Fibroblast of skin of right quadriceps (primary cell): ENCODE measurements at regions not wholly inside any gene's neighbourhood (a gene's known extent, or its start where the extent isn't known, plus 50 kb on each side); places are given as distances from the start of the nearest gene placed in this dataset.

Experiments
- DNase-seq: peaks from one replicate; pipeline ENCODE4 v3.0.0-alpha.2; 2013

DNA sequence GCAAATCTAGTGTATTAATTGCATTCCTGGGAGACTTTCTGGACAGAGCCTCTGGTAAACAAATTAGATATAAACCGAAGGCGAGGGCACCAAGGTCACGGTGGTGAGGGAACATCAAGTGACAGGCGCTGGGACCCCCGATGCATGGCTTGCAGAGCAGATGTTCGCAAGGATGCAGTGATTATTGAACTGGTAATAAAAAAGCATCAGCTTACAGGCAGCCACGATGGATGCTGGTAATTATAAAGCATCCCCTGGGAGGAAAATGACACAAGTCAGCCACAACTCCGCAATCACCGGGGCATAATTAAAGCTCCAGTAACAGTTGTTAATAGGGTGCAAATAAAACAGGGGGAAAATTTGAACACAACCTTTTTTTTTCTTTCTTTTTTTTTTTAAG is 231.1 kb upstream of the DPH6 start:
- DNase-seq: no peak

DNA sequence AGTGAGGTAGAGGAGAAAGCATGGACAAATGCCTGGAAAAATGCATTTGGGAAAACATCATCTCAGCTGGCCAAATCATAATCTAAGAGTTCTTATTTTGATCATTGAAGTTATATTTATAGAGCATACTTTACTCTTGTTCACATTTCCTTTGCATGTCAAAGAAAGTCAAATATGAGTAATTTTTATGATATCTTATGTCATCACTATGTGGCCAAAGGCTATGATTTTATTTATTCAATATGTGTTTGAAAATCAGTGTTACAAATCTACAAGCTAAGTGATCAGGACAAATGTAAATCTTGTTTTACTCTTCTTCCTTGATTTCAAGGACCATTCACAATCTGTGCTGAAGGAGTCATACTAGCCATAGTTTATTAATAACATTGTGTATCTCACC is 237.2 kb upstream of the DPH6 start:
- DNase-seq: peak; percentile 15

DNA sequence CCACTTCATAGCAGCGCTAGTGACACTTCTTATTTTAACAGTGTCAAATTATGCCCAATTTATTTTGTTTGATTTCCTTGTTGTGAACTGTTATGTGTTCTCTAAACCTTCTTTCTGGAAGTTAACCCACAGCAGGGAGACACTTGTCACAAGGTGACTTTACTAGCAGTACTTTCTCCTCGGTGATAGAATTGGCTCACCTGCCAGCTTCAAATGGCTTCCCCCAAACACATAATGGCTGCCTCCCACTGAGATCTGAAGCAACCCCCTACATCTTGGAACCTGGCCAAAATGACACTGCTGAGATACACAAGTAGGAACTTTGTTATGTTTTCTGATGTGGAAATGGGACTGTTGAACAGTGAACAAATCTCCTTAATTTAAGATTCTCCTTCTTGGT is 238.8 kb upstream of the DPH6 start:
- no peak for DNase-seq

DNA sequence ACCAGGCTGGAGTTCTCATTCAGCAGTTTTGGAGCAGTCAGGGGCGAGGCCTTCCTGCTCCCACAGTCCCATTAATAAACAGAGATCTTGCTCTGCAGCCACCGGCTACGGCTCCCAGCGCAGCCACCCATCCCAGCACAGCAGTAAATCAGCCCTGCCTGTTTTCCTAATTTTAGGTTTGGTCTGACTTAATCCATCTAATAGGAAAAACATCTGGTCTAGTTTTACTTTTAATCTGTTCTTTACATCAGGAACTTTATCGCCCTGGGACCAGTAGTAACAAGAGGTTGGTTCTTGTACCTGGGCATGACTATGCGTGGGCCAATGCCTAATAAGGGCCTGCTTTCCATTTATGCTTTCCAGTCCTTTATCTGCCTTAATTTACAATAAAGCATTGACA is 264.0 kb upstream of the DPH6 start:
- no peak for DNase-seq

DNA sequence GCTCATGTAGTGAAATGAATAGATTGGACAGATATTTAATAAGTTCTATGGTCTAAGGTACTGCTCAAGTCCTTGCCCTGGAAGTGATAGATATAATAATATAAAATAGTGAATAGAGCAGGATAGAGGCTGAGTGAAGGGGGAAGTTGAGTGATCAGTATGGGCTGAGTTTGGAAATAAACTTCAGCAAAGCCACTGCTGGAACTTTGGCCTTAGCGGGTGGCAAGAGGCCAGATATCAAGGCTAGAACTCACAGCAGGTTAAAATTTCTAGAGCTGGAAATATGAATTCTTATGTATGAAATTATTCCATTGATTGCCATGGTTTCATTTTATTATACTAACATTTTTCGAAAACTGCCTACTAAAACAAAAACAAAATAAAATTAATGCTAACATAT is 267.6 kb upstream of the DPH6 start:
- no peak for DNase-seq

DNA sequence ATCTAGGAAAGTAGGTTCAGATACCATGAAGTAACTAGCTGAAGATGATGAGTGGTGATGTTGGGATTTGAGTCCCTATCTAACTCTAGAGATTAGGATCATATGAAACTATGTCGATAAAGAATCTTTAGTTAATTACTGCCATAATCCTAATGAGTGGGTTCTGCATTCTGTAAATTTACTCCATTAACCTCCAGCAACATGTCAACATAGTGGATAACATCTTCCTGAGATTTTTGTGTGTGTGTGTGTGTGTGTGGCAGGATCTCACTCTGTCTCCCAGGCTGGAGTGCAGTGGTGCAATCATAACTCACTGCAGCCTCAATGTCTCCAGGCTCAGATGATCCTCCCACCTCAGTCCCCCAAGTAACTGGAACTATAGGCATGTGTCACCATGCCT is 272.9 kb upstream of the DPH6 start:
- DNase-seq: no peak

DNA sequence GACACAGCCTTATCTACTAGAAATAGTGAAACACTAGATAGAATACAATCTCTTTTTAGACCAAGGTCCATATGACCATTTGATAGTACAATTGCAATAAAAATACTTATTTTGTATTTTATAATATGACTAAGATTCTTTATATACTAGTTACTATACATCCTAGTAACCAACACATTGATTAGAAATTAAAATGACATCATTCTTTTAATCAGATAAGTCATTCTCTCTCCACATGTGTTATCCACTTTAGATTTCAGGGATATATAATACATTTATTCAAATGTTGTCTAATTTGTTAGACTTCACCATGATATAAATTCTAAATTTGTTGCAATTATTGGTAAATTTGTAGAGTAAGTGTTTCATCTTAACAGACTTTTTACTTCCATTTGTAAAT is 276.2 kb upstream of the DPH6 start:
- no peak for DNase-seq

DNA sequence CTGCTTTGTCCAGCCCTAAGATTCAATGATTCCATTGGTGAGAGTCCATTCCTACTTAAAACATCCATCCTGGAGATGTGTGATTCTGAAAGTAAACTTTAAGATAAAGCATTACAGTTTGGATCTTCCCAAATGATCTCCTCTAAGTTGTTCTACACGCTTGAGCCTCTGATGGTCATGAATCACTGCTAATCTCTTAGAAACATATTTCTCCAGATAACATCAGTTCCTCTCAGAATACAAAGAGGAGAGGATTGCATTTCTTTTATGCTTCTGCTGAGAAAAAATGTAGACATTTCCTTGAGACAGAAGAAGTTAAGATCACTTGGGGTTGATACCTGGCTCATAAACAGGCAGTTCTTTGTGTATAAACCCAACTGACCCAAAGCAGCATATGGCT is 281.2 kb upstream of the DPH6 start:
- peak; percentile 26 for DNase-seq

DNA sequence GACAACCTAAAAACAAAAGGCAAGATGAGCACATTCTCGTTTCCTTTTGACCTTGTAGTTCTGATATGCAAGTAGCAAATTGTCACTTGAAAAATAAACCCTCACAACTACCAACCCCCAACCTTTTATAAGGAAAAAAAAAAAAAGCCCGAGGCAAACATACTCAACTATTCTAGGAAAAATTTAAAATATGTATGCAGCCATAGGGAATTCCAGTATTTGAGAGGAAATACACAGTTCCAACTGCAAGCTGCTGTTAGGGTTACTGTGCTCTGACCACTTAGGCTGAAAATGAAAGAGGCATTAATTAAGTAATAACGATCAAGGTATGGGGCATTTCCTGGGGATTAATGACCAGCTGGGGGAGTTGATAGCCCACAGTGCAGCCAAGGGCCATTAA is 281.9 kb upstream of the DPH6 start:
- DNase-seq: no peak

DNA sequence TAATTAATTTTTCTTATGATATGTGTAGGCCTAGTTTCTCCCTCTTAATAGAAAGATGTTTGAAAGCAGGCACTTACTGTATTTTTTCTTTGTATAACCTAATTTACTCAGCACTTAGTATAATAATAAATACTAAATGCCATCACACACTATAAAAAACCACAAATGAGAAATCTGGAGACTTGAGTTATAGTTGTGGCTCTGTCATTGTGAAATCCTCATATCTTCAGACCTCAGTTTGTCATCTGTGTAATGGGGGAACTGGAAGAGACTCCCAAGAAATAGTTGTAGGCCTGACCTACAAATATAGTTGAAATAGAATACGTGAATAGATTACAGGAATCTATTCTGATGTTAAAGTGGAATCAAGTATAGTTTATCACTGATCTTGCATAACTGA is 287.6 kb upstream of the DPH6 start:
- peak; percentile 61 for DNase-seq

DNA sequence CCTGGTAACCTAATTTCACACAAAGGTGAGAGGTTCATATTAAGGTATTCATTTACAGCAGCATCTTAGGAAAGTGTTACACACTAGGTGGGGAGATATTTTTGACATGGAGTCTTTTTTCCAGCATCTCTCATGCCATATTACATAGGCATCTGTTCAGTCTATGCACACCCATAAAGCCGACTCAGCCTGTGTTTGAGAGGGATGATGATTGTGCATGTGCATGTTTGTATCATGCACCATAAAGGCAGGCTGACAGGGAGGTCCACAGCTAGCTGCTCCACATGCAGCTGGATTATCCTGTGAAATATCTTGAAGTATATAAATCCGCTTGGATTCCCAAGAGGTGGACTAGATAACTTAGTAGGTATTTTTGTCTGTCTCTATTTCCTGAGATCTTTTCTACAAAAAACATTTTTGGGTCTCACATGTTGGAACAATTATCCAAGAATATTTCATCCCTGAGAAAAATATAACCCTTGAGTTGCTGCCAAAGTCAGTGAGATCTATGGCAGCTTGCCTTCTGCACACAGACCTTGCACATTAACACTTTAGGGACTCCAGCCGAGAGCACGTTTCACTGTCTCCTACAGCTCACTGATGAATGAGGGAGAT is 288.4 kb upstream of the DPH6 start:
- DNase-seq: peak; percentile 84

DNA sequence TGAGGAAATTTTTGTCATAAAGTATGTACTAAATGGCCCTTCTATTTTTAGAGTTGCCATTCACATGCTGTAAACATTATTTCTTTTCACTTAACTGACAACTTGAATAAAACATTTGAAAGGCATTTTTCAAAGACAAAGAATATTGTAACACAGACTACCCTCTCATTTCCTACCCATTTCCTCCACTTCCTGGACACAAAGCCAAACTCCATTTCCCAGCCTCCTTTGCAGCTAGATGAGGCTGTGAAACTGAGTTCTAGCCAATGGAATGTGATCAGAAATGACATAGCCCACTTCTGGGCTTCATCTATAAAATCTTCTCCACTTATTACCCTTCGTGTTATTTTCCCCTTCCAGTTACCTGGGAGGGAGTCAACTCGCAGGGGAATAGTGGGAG is 288.9 kb upstream of the DPH6 start:
- DNase-seq: no peak

DNA sequence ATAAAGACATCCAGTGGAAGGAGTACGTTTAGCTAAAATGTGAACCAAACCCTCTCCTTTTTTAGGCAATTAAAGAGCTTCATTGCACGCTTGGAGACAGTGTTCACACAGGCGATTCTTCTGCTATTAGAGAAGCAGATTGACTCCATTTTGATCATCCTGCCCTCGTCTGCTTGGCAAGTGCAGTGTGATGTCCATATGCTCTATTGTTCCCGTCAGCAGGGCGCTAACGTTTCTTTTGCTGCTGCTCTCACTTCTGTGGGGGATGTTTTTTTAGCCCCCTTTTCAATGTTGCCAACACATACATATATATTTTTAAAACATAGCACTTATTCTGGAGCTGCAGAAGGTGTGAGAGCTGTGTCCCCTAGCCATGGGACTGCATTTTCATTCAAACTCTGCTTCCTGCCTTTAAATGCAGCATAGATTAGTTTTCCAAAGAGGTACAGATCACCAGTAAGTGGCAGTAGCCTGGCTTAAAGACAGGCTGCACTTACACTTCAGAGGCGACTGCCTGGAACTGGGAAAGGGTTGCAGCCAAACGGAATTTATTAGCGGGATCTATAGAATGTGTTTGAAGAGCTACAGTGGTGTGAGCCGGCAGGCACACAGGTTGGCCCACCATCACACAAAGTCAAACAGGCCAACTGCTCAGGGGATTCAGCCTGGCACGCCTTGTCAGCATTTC is 292.6 kb upstream of the DPH6 start:
- DNase-seq: no peak

DNA sequence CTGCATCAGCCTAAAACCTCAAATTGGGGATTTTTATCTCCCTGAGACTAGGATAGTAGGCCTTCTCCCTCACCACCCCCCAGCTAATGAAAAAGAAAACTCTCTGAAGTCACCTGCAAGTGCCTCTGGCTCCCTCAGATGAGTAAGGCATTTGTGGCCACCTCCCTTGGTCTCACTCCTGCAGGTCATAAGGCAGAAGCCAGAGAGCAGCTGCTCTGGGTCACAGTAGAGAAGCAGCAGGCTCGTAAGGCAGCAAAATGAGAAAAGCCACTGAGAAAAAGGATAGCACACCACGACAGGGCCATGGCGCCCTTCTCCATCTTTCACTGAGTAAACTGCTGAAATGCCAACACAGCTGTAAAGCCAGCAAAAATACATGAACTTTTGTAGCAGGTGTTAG is 296.7 kb upstream of the DPH6 start:
- no peak for DNase-seq

DNA sequence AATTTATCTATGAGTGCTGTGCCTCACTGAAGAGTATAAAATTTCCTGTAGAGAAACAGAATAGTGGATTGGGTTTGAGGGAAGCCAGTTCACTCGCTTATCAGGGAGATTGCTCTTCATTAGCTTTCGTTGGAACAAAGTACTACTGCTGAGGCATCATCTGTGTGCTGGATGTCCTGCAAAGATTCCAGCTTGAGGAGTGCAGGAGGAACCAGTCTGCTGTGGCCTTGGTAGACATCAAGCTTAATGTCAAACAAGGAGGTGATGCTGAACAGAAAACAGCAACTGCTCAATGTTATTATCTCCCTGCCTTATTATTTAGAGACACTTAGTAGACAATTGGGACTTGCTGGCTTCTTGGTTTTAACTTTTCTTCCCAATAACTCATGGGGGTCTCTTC is 297.5 kb upstream of the DPH6 start:
- no peak for DNase-seq

DNA sequence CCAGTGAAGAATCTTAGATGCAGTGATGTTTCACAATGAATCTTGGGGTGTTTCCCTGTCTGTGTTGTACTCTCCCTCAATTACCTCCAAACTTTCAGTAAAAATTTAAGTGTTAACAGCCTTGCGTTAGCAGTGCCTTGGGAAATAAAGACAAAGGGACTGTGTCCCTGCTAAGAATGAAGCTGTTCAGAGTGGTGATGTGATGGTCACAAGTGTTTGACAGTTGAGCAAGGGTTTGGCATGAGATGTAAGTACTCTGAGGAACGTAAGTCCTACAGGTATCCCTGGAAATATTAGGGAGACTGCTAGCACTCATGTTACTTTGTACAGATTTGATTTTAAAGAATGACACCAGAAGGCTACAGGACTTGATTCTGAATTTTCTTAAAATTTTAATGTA is 304.3 kb upstream of the DPH6 start:
- DNase-seq: no peak

DNA sequence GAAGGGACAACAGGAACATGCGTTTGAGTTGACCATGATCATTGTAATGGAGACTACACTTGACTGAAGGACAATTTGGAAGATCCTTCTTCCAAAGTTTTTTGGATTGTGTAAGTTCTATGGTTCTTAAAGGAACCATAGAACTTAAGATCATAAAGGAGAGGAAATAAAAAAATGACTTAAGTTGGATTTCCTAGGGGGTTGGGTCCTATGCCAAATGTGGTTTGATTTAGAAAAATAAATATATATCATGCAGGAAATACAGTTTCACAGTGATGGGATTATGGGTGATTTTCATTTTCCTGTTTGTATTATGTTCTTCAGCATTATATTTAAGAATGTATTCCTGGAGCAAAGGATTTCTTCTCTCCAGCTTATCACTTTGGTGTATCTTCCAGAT is 305.5 kb upstream of the DPH6 start:
- peak; percentile 27 for DNase-seq

DNA sequence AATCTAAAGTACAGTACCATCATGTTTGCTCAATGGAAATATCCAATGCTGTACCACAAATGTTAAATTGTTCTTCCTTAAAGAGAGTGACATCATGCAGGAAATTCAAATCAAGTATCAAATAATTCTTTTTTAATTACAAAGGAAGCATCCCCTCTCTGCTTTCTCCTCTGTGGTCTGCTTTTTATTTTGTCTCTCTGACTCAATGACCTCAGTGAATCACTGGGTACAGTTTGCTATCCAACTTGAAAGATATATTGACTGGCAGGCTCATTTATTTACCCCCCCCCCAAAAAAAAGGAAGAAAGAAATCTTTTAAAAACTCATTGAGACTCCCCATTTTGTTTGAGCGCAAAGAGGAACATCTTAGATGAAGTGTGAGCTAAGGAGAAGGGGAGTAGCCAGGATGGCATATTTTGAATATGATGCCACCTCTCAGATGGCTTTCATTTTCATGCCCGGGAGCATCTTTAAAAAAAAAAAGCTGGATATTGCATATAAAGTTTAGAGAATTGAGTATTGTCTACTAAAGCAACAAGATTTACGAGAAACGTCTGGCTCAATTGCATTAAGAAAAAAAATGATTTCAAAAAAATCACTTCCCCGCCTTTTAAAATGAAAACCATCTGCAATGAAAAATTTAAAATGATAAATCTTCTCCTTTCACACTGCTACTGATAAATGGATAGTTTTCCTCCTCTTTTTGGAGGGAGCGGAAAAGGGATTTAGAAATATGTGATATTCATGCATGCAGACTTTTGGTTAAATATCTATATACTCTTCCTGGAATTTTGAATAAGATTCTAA is 307.1 kb upstream of the DPH6 start:
- DNase-seq: peak; percentile 57

DNA sequence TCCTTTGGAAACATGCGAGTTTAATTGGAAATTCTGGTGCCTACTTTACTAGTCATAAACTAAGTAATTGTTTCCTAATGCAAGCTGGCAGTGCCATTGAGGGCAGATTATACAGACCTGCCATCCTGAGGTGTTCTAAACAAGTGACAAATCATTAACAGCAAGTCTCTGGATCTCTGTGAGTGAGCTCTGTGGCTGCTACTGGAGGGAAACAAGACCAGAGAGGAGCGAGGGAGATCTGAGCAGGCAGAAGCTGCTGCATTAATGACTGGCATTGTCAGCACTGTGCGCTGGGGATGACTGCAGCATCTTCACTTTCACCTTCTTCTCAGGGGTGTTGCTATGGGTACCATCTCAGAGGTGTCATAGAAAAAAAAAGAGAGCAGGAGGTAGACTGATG is 308.4 kb upstream of the DPH6 start:
- DNase-seq: no peak

DNA sequence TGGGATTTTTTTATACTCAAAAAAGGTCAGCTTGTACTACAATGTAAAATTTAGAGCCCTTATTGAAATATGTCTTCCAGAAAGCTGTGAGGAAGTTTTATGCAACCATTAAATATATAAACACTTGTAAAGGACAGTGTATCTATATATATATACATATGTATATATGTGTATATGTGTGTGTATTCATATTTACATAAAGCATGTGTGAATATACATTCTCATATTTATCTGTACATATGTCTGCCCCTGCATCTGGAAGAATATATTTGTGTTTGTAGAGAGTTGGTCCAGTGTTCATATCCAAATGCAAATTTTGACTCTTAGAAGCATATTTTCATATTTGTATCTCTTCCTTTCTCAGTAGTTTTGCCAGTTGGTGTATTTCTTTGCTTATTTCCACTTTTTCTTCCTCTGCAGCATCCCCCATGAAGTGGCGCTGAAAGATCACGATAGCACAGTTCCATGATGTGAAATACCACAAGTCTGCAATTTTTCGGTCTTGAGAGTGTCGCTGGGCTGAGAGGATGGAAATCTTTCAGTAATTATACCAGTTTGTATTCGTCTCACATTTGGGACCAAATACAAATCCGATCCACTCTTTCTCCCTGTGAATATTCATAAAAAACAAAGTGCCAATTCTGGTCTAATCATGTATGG is 311.7 kb upstream of the DPH6 start:
- DNase-seq: no peak

DNA sequence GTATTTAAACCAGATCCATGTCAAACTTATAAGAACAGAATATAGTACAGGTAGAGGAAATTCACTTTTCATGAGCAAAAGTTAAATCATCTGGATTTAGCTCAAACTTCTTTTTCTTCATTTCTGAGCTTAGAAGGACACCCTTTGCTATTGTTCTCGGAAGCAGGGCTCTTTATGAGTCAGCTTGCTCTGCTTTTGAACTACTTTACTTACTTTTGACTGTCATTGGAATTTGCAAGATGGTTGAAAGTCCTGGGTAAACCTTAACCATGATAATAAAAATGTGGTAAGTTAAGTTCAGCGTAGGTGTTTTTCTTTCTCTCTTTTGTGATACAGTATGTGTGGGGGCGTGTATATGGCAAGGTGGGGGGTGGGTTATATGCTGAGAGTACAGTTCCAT is 312.7 kb upstream of the DPH6 start:
- no peak for DNase-seq

DNA sequence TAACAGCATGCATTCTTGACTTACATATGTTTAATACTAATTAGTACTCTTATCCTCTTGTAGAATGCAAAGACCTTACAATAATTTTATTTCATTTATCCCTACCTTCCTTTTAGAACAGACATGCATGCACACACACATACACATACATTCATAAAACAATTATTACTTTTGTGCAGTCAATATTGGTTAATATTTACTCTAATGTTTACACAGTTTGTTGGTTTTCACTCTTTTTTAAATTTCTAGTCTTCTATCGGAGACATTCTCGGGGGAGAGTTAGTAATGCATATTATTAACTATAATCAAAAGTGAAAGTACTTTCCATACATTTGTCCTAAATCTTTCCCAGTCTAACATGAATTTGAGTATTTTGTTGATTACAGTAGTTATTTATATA is 317.7 kb upstream of the DPH6 start:
- DNase-seq: no peak

DNA sequence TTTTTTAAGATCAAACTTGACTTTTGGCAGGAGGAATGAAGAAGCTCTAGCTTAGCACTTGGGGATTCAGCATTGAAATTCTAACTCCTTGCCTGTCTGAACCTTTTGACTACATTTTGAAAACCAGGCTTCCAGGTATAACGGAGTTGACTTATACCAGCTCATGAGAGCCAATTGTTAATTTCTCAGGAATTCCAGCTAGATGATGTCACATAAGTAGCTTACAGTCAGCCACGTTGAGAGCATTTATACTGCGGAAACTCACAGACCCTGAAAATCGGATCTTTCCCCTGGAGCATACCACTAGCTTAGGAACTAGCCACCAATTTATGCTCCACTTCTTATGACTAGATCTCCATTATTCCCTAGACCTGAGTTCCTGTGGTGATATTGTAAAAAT is 321.4 kb upstream of the DPH6 start:
- peak; percentile 10 for DNase-seq

DNA sequence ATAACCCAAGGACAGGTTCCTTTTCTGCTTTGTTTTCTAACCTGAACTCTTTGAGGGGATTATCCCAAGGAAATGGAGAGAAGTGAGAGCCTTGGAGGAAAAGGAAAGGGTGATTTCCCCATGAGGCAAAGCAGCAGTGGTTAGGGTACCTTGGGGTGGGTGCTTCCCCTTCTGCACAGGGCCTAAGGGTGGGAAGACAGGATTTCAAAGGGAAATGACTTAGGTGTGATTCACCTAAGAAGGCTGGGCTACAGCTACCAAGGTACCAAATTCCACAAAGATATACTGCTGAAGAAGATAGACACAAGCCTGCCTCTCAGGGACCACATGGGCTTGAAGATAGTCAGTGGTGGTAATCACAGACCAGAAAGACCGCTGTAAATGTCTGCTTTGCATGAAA is 325.3 kb upstream of the DPH6 start:
- no peak for DNase-seq
